Natural killer cell (primary cell): ENCODE measurements at regions not wholly inside any gene's neighbourhood (a gene's known extent, or its start where the extent isn't known, plus 50 kb on each side); places are given as distances from the start of the nearest gene placed in this dataset.

Source experiments
- ATAC-seq, 3 donors: fragments of 150-1000 bp in 2 of 3; fragments of 200-7000 bp in 1 of 3; cut with Tn5 transposase; 1 replicate in 1 of 3; 2 replicates in 2 of 3; pipeline ENCODE4 v1.10.0; 2021; ENCODE audit warnings: mild to moderate bottlenecking in 2 of 3, moderate library complexity in 2 of 3
- DNase-seq, 2 donors: peaks; one replicate each; pipeline versions ENCODE4 v3.0.0 to v3.0.0-alpha.2; 2013 to 2021; ENCODE audit warnings: mixed read lengths in 1 of 2
- H3K27ac ChIP-seq: one replicate; pipeline ENCODE4 v1.5.1; 2013; ENCODE audit warnings: mild to moderate bottlenecking, low read length
- H3K27me3 ChIP-seq: one replicate; pipeline ENCODE4 v1.6.1; 2013; ENCODE audit warnings: low read length; ENCODE audit not compliant: control insufficient read depth, insufficient read depth
- H3K36me3 ChIP-seq: one replicate; pipeline ENCODE4 v1.6.1; 2013; ENCODE audit warnings: low read length; ENCODE audit not compliant: control insufficient read depth, insufficient read depth
- H3K4me1 ChIP-seq: one replicate; pipeline ENCODE4 v1.6.1; 2013; ENCODE audit warnings: low read length; ENCODE audit not compliant: control insufficient read depth, insufficient read depth
- H3K4me3 ChIP-seq: one replicate; pipeline ENCODE4 v1.5.1; 2013; ENCODE audit warnings: low read length
- H3K9me3 ChIP-seq: one replicate; pipeline ENCODE4 v1.6.1; 2013; ENCODE audit warnings: low read length; ENCODE audit not compliant: control insufficient read depth, insufficient read depth
- H3K27ac Mint-ChIP-seq, 2 donors: one replicate each; pipeline ENCODE4 v1.8.0; 2022; ENCODE audit warnings: mild to moderate bottlenecking in 2 of 2, mixed read lengths in 2 of 2, moderate library complexity in 1 of 2
- H3K27me3 Mint-ChIP-seq, 2 donors: one replicate each; pipeline ENCODE4 v1.8.0; 2022; ENCODE audit warnings: low read depth in 2 of 2, mixed read lengths in 2 of 2
- H3K36me3 Mint-ChIP-seq: one replicate; pipeline ENCODE4 v1.8.0; 2022; ENCODE audit warnings: mixed read lengths
- H3K4me1 Mint-ChIP-seq, 2 donors: one replicate each; pipeline ENCODE4 v1.8.0; 2022; ENCODE audit warnings: mixed read lengths in 2 of 2
- H3K4me3 Mint-ChIP-seq: one replicate; pipeline ENCODE4 v1.8.0; 2022; ENCODE audit warnings: mild to moderate bottlenecking, moderate library complexity, mixed read lengths
- H3K9me3 Mint-ChIP-seq, 2 donors: one replicate each; pipeline ENCODE4 v1.8.0; 2022; ENCODE audit warnings: mixed read lengths in 2 of 2
- WGBS: methylation state at CpG from one replicate; pipeline ENCODE4 v1.1.7; 2013; ENCODE audit warnings: missing lambda C conversion rate; ENCODE audit not compliant: insufficient coverage; 5-methylcytosine and 5-hydroxymethylcytosine counted together
- intact Hi-C: fragments of 100-400 bp; cut with micrococcal nuclease; formaldehyde crosslinking; loops from one replicate; pipeline ENCODE4 v1.14.2; 2022
- TF ChIP-seq, protein P1 (sequence below): fragments of 200-600 bp; IDR thresholded peaks from one replicate; pipeline ENCODE4 v1.8.0; 2022; ENCODE audit warnings: antibody characterized with exemption

DNA sequence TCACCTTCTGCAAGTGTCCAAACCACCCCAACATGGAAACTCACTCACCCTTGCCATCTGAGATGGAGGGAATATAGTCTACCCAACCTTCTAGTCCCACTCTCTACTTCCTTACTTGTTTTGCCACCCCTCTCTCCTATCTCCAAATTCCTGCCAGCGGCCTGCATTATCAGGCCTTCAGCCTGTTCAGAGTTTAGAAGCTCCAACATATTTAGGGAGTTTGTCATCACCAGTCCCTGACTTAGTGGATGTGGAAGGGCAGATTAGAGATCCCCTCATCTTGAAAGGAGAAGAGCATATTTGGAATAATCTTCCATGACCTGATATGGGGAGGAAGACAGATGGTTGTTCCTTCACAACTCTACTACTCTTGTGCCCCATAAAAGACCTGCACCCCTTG lies 281.4 kb upstream of the MAP3K7 start:
- H3K27ac Mint-ChIP-seq: no peak overlapping the region
- TF ChIP-seq, protein P1, sequence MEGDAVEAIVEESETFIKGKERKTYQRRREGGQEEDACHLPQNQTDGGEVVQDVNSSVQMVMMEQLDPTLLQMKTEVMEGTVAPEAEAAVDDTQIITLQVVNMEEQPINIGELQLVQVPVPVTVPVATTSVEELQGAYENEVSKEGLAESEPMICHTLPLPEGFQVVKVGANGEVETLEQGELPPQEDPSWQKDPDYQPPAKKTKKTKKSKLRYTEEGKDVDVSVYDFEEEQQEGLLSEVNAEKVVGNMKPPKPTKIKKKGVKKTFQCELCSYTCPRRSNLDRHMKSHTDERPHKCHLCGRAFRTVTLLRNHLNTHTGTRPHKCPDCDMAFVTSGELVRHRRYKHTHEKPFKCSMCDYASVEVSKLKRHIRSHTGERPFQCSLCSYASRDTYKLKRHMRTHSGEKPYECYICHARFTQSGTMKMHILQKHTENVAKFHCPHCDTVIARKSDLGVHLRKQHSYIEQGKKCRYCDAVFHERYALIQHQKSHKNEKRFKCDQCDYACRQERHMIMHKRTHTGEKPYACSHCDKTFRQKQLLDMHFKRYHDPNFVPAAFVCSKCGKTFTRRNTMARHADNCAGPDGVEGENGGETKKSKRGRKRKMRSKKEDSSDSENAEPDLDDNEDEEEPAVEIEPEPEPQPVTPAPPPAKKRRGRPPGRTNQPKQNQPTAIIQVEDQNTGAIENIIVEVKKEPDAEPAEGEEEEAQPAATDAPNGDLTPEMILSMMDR: no peak
- no peak for ATAC-seq

GRCh38 chr6:90865513-90865912 lies 278.6 kb upstream of the MAP3K7 start:
- DNase-seq (no peak), ATAC-seq (no peak)
- WGBS: 50% methylated on average over 3 of the region's 3 CpGs

More for the DNA sequence above, 281.4 kb upstream of the MAP3K7 start:
- Histone ChIP-seq H3K4me1 (no peaks in the 10 kb centered on the region), H3K9me3 (no peaks in the 10 kb centered on the region), H3K27ac (no peak overlapping the region), H3K27me3 (no peaks in the 10 kb centered on the region), H3K36me3 (no peaks in the 10 kb centered on the region), H3K4me3 (no peak overlapping the region)
- no peaks in the 10 kb centered on the region for H3K36me3 Mint-ChIP-seq
- H3K4me1 Mint-ChIP-seq: no peaks in the 10 kb centered on the region
- no peak for DNase-seq
- H3K9me3 Mint-ChIP-seq: peaks cover 0 to 4% of the 10 kb centered on the region in 2 donors
- H3K4me3 Mint-ChIP-seq: no peak overlapping the region
- peaks cover 10 to 11% of the 10 kb centered on the region in 2 donors for H3K27me3 Mint-ChIP-seq
- intact Hi-C loops: no loop called here
- WGBS: no CpG with 5 or more reads among the region's 1 CpG

GRCh38 chr6:90863043-90863442 lies 276.2 kb upstream of the MAP3K7 start:
- H3K27ac ChIP-seq: no peak overlapping the region
- H3K4me1 ChIP-seq: no peaks in the 10 kb centered on the region
- Mint-ChIP-seq H3K27me3 (peaks cover 4 to 5% of the 10 kb centered on the region in 2 donors), H3K27ac (no peak overlapping the region), H3K4me3 (no peak overlapping the region), H3K4me1 (no peaks in the 10 kb centered on the region), H3K36me3 (no peaks in the 10 kb centered on the region), H3K9me3 (no peaks in the 10 kb centered on the region)
- DNase-seq (no peak), ATAC-seq (no peak)
- no peaks in the 10 kb centered on the region for H3K36me3 ChIP-seq
- intact Hi-C loops: no loop called here
- H3K27me3 ChIP-seq: no peaks in the 10 kb centered on the region
- TF ChIP-seq, protein P1: no peak
- no peak overlapping the region for H3K4me3 ChIP-seq
- 91% methylated on average over 1 of the region's 1 CpG for WGBS
- peaks cover 5% of the 10 kb centered on the region for H3K9me3 ChIP-seq

More at GRCh38 chr6:90865513-90865912, 278.6 kb upstream of the MAP3K7 start:
- Histone ChIP-seq H3K4me3 (no peak overlapping the region), H3K36me3 (no peaks in the 10 kb centered on the region), H3K9me3 (peaks cover 5% of the 10 kb centered on the region), H3K4me1 (no peaks in the 10 kb centered on the region), H3K27ac (no peak overlapping the region), H3K27me3 (no peaks in the 10 kb centered on the region)
- Mint-ChIP-seq H3K27ac (no peak overlapping the region), H3K4me3 (no peak overlapping the region), H3K27me3 (peaks cover 5 to 8% of the 10 kb centered on the region in 2 donors), H3K9me3 (peaks cover 0 to 4% of the 10 kb centered on the region in 2 donors), H3K4me1 (no peaks in the 10 kb centered on the region), H3K36me3 (no peaks in the 10 kb centered on the region)
- intact Hi-C loops: no loop called here
- TF ChIP-seq, protein P1: no peak

DNA sequence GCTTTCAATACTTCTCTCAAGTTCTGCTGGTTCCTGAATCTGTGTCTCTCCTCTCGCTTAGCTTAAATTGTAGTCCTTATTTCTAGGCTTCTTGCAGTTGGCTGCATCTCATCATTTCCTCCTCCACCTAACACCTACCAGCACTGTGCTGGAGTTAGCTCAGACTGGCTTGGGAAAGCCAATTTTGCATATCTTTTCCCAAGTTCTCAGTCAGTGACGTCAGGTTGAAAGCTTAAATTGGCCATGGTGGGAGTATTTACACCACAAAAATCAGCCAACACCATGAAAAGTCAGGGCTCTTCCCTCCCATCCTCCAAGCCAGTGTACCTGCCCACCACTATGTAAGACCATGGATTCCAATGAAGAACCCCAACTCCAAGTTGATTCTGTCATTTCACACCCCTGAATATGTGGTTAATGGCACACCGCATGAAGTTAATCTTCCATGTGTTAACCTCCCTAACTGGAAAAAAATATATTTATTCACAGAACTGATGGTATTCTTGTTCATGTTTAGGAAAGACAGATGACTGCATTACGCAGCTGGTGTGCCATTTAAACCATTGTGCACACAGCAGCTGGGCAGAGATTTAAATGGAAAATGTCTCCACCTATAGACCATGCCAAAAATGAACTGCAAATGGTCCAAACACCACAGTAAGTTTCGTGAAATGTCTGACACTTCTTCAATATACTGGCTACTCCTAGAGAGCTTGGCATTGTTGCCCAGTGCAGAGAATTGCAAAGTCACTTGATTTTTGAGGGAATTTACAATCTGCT lies 274.1 kb upstream of the MAP3K7 start:
- Histone ChIP-seq H3K4me3 (no peak overlapping the region), H3K27me3 (no peaks in the 10 kb centered on the region), H3K27ac (no peak overlapping the region), H3K9me3 (peaks cover 5% of the 10 kb centered on the region), H3K36me3 (no peaks in the 10 kb centered on the region), H3K4me1 (no peaks in the 10 kb centered on the region)
- Mint-ChIP-seq H3K27me3 (peaks cover 4 to 6% of the 10 kb centered on the region in 2 donors), H3K4me1 (no peaks in the 10 kb centered on the region), H3K4me3 (no peak overlapping the region), H3K9me3 (no peaks in the 10 kb centered on the region), H3K27ac (no peak overlapping the region), H3K36me3 (no peaks in the 10 kb centered on the region)
- TF ChIP-seq, protein P1: no peak
- intact Hi-C loops: no loop called here
- WGBS: 86% methylated on average over 4 of the region's 5 CpGs
- ATAC-seq (no peak), DNase-seq (no peak)
